ENCODE measurements at regions not wholly inside any gene's neighbourhood (a gene's known extent, or its start where the extent isn't known, plus 50 kb on each side); places are given as distances from the start of the nearest gene placed in this dataset.
"Not testable (repeated sequence)": the region's sequence is repeated elsewhere in the genome, so short reads cannot be mapped to it uniquely, and the experiment has no call there.

- DNase-seq: no peak
Measured at GRCh38 chr2:200104015-200104414, 148.6 kb downstream of the MAIP1 start.

GRCh38 chr2:200107514-200108217, 152.3 kb downstream of the MAIP1 start:
- DNase-seq: no peak

GRCh38 chr2:200109421-200109820, 154.0 kb downstream of the MAIP1 start:
- no peak for DNase-seq

- no peak for DNase-seq
Measured at GRCh38 chr2:200110381-200110780, 155.0 kb downstream of the MAIP1 start.

DNA sequence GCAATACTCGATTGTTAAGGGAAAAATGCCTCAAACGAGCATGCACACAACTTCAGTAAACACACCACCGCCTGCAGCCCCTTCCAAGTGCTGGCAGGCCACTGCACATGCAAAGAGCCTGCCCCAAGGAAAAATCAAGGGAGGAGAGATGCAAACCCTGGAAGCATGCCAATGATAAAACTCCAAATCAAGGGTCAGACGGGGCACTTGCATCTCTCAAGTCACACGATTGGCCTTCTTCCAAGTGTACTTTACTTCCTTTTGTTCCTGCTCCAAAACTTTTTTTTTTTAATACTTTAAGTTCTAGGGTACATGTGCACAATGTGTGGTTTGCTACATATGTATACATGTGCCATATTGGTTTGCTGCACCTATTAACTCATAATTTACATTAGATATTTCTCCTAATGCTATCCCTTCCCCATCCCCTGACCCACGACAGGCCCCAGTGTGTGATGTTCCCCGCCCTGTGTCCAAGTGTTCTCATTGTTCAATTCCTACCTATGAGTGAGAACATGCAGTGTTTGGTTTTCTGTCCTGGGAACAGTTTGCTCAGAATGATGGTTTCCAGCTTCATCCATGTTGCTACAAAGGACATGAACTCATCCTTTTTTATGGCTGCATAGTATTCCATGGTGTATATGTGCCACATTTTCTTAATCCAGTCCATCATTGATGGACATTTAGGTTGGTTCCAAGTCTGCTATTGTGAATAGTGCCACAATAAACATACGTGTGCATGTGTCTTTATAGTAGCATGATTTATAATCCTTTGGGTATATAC, 157.8 kb downstream of the MAIP1 start:
- not testable (repeated sequence) for DNase-seq

- no peak for DNase-seq
Measured at GRCh38 chr2:200119236-200119635, 163.9 kb downstream of the MAIP1 start.

DNA sequence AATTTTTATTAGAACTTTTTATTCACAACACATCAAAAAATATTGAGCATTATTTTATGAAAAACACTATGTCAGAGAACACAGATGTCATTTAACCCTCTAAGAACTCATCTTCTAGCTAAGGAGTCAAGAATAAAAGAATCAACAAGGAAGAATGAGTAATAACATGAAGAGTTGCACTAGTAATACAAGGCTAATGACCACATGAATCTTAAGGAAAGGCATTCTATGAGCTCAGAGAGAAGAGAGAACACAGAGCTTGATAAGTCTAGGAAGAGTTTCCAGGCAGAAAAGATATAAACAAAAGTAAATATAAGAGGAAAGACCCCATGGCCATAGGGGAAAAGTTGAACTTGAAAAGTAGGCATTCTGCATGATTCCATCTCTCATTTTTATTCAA, 166.5 kb downstream of the MAIP1 start:
- no peak for DNase-seq

GRCh38 chr2:200122683-200123082, 167.3 kb downstream of the MAIP1 start:
- no peak for DNase-seq

- not testable (repeated sequence) for DNase-seq
Measured at GRCh38 chr2:200124665-200125368, 169.4 kb downstream of the MAIP1 start.

DNA sequence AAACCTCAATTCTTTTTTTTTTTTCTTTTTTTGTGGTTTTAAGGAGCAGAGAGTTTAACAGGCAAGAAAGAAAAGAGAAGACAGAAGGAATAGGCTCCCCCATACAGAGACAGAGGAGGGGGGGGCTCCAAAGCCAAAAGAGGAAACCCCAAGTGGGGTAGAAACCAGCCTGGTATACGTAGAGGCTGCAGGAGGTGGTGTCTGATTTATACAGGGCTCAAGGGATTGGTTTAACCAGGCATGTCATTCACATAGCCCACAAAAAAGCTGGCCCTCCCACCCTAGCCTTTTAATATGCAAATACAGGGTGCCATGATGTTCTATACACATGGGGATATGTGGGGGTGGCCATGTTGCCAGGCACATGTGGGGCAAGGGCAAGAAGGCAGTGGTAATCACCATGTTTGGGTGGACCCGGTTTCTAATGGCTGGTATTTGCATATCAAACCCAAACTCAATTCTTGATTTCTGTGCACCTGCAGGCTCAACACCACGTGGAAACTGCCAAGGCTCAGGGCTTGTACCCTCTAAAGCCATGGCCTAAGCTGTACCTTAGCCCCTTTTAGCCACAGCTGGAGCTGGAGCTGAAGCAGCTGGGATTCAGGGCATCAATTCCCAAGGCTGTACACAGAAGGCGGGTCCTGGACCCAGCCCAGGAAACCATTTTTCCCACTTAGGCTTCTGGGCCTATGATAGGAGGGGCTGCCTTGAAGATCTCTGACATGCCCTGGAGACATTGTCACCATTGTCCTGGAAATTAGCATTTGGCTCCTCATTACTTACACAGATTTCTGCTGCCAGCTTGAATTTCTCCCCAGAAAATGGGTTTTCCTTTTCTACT, 170.3 kb downstream of the MAIP1 start:
- DNase-seq: no peak

DNA sequence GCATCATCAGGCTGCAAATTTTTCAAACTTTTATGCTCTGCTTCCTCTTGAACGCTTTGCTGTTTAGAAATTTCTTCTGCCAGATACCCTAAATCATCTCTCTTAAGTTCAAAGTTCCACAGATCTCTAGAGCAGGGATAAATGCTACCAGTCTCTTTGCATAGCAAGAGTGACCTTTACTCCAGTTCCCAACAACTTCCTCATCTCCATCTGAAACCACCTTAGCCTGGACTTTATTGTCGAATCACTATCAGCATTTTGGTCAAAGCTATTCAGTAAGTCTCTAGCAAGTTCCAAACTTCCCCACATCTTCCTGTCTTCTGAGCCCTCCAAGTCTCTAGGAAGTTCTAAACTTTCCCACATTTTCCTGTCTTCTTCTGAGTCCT, 170.9 kb downstream of the MAIP1 start:
- not testable (repeated sequence) for DNase-seq

DNA sequence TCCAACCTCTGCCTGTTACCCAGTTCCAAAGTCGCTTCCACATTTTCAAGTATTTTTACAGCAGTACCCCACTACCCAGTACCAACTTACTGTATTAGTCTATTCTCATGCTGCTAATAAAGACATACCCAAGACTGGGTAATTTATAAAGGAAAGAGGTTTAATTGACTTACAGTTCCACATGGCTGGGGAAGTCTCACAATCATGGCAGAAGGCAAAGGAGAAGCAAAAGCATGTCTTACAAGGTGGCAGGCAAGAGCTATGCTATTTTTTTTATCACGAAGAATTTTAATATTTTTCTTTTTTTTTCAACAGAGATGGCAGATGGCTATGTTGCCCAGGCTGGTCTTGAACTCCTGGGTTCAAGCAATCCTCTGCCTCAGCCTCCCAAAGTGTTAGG, 171.3 kb downstream of the MAIP1 start:
- DNase-seq: not testable (repeated sequence)

DNA sequence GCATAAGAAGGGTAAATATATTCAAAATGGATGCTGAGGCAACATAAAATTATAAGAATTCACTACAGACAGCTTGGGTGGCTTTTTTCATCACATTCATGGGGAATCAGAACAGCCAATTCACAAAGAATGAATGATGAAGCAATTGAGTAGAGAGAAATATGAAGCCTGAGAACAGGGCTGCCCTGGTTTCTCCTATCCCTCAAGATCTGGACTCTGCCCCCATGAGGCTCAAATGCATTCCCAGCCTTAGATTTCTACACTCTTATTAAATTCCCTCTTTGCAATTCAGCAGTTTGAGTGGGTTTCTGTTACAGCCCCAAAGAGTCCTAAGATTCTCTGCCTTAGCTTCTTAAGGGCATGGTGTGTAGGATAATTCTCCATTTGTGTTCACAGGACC, 172.5 kb downstream of the MAIP1 start:
- no peak for DNase-seq

- no peak for DNase-seq
Measured at GRCh38 chr2:200128296-200128695, 172.9 kb downstream of the MAIP1 start.

GRCh38 chr2:200129721-200130462, 174.5 kb downstream of the MAIP1 start:
- DNase-seq: no peak

- no peak for DNase-seq
Measured at GRCh38 chr2:200130762-200131166, 175.4 kb downstream of the MAIP1 start.

- DNase-seq: no peak
Measured at GRCh38 chr2:200131307-200131706, 175.2 kb upstream of the SPATS2L start.

GRCh38 chr2:200135082-200135481, 171.4 kb upstream of the SPATS2L start:
- DNase-seq: no peak

- no peak for DNase-seq
Measured at GRCh38 chr2:200136655-200137054, 169.8 kb upstream of the SPATS2L start.

DNA sequence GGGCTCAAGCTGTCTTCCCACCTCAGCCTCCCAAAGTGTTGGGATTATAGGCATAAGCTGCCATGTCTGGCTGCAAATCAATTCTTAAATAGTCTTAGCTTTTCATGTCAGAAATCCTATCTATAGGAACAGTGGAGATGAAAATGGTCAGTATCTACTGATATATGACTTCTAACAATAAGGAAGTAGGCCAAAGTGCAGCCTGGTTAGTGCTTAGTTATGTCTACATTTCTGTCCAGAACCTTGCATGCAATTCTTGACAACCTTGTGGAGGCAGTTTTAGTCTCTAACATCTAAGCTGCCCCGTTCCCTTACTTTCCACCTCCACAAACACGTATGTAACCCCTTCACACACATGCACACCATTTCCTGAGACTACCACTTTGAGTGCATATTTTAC, 169.2 kb upstream of the SPATS2L start:
- DNase-seq: no peak

- no peak for DNase-seq
Measured at GRCh38 chr2:200137691-200138090, 168.8 kb upstream of the SPATS2L start.
